B cell (primary cell): ENCODE measurements at regions not wholly inside any gene's neighbourhood (a gene's known extent, or its start where the extent isn't known, plus 50 kb on each side); places are given as distances from the start of the nearest gene placed in this dataset.

Experiments
- CTCF ChIP-seq: fragments of 200-600 bp; IDR thresholded peaks from one replicate; pipeline ENCODE4 v1.8.0; 2022; ENCODE audit warnings: antibody characterized with exemption, mild to moderate bottlenecking
- EZH2 ChIP-seq: IDR thresholded peaks from 2 replicates; pipeline ENCODE4 v1.6.1; 2012; ENCODE audit warnings: borderline replicate concordance, low read depth, mild to moderate bottlenecking, moderate library complexity, low read length; ENCODE audit not compliant: insufficient read depth, poor library complexity, severe bottlenecking

- no peak for TF ChIP-seq EZH2
- TF ChIP-seq CTCF, result no peak
Measured at GRCh38 chr15:95698951-95699350, 631.5 kb upstream of the NR2F2 start.
